NCI-H2107 treated with DMSO at 0.1 percent for 48 hours (cell line): ENCODE measurements at regions not wholly inside any gene's neighbourhood (a gene's known extent, or its start where the extent isn't known, plus 50 kb on each side); places are given as distances from the start of the nearest gene placed in this dataset.

Experiments used
- DNase-seq: peaks from one replicate; lab custom pipeline; 2025; ENCODE audit not compliant: unreplicated experiment; lab: John Stamatoyannopoulos, UW

GRCh38 chr16:62253966-62254365 is 217.7 kb upstream of the CDH8 start:
- no peak for DNase-seq

- no peak for DNase-seq
Measured at GRCh38 chr16:62249069-62249468, 212.8 kb upstream of the CDH8 start.

- no peak for DNase-seq
Measured at GRCh38 chr16:62240722-62241121, 204.5 kb upstream of the CDH8 start.

- peak; percentile 69 for DNase-seq
Measured at GRCh38 chr16:62225675-62226074, 189.4 kb upstream of the CDH8 start.

GRCh38 chr16:62224646-62225209 is 188.5 kb upstream of the CDH8 start:
- no peak for DNase-seq

- DNase-seq: no peak
Measured at GRCh38 chr16:62216837-62217236, 180.6 kb upstream of the CDH8 start.

- DNase-seq: no peak
Measured at GRCh38 chr16:62213763-62214162, 177.5 kb upstream of the CDH8 start.

GRCh38 chr16:62208934-62209333 is 172.7 kb upstream of the CDH8 start:
- DNase-seq: no peak

- no peak for DNase-seq
Measured at GRCh38 chr16:62205459-62205858, 169.2 kb upstream of the CDH8 start.

- DNase-seq: no peak
Measured at GRCh38 chr16:62201911-62202310, 165.7 kb upstream of the CDH8 start.

- DNase-seq: no peak
Measured at GRCh38 chr16:62194828-62195227, 158.6 kb upstream of the CDH8 start.

- no peak for DNase-seq
Measured at GRCh38 chr16:62190426-62190825, 154.2 kb upstream of the CDH8 start.

- DNase-seq: no peak
Measured at GRCh38 chr16:62177351-62178203, 141.3 kb upstream of the CDH8 start.

GRCh38 chr16:62170642-62171041 is 134.4 kb upstream of the CDH8 start:
- DNase-seq: no peak

GRCh38 chr16:62167551-62167950 is 131.3 kb upstream of the CDH8 start:
- DNase-seq: no peak

GRCh38 chr16:62157544-62157943 is 121.3 kb upstream of the CDH8 start:
- no peak for DNase-seq

GRCh38 chr16:62156971-62157370 is 120.7 kb upstream of the CDH8 start:
- DNase-seq: no peak

- no peak for DNase-seq
Measured at GRCh38 chr16:62149631-62150030, 113.4 kb upstream of the CDH8 start.

- DNase-seq: no peak
Measured at GRCh38 chr16:62137996-62138395, 101.8 kb upstream of the CDH8 start.

- DNase-seq: no peak
Measured at GRCh38 chr16:62135911-62136310, 99.7 kb upstream of the CDH8 start.

- DNase-seq: no peak
Measured at GRCh38 chr16:62135446-62135845, 99.2 kb upstream of the CDH8 start.

GRCh38 chr16:62130101-62130500 is 93.9 kb upstream of the CDH8 start:
- DNase-seq: no peak

- no peak for DNase-seq
Measured at GRCh38 chr16:62105244-62105643, 69.0 kb upstream of the CDH8 start.
